Neural cell (in vitro differentiated cells): ENCODE measurements at regions not wholly inside any gene's neighbourhood (a gene's known extent, or its start where the extent isn't known, plus 50 kb on each side); places are given as distances from the start of the nearest gene placed in this dataset.

Experiments
- H2AFZ ChIP-seq: fragments of 200-600, 300-800 bp; sonication (generic), shearing (Covaris generic); 2 replicates; pipeline ENCODE4 v1.6.0; 2014; ENCODE audit warnings: low read depth, mild to moderate bottlenecking, antibody characterized with exemption, low read length, moderate library complexity
- H3F3A ChIP-seq: fragments of 200-600 bp; shearing (Covaris generic); 2 replicates; pipeline ENCODE4 v1.6.1; 2016; ENCODE audit warnings: mild to moderate bottlenecking, moderate library complexity, mixed read lengths, antibody characterized with exemption, low read length; ENCODE audit not compliant: insufficient read depth, poor library complexity, severe bottlenecking
- H3K27ac ChIP-seq: fragments of 200-600, 300-800 bp; sonication (generic), shearing (Covaris generic); 2 replicates; pipeline ENCODE4 v1.5.1; 2014; ENCODE audit warnings: mild to moderate bottlenecking, low read length, moderate library complexity
- H3K27me3 ChIP-seq: fragments of 300-800, 200-600 bp; sonication (generic), shearing (Covaris generic); 2 replicates; pipeline ENCODE4 v1.6.0; 2014; ENCODE audit warnings: mild to moderate bottlenecking, low read depth, low read length, moderate library complexity; ENCODE audit not compliant: insufficient read depth
- H3K36me3 ChIP-seq: fragments of 300-800, 200-600 bp; sonication (generic), shearing (Covaris generic); 2 replicates; pipeline ENCODE4 v1.5.1; 2014; ENCODE audit warnings: mild to moderate bottlenecking, antibody characterized with exemption, low read length, moderate library complexity; ENCODE audit not compliant: insufficient read depth
- H3K4me2 ChIP-seq: fragments of 300-800, 200-600 bp; sonication (generic), shearing (Covaris generic); 2 replicates; pipeline ENCODE4 v1.6.0; 2014; ENCODE audit warnings: mild to moderate bottlenecking, low read length
- H3K4me3 ChIP-seq: fragments of 300-800, 200-600 bp; sonication (generic), shearing (Covaris generic); 2 replicates; pipeline ENCODE4 v1.5.1; 2014; ENCODE audit warnings: mild to moderate bottlenecking, low read length, moderate library complexity
- H3K79me2 ChIP-seq: fragments of 200-600 bp; shearing (Covaris generic); replicated peaks from 2 replicates; pipeline ENCODE4 v1.6.0; 2014; ENCODE audit warnings: mild to moderate bottlenecking, low read length, moderate library complexity; ENCODE audit not compliant: insufficient read depth
- H3K9ac ChIP-seq: fragments of 300-800, 200-600 bp; sonication (generic), shearing (Covaris generic); 2 replicates; pipeline ENCODE4 v1.6.1; 2016; ENCODE audit warnings: mild to moderate bottlenecking, low read length, mixed read lengths
- H3K9me2 ChIP-seq: fragments of 200-600 bp; shearing (Covaris generic); 2 replicates; pipeline ENCODE4 v1.6.1; 2016; ENCODE audit warnings: mild to moderate bottlenecking, low read length, mixed read lengths; ENCODE audit not compliant: insufficient read depth
- H3K9me3 ChIP-seq: fragments of 200-600, 300-800 bp; sonication (generic), shearing (Covaris generic); 2 replicates; pipeline ENCODE4 v1.6.1; 2016; ENCODE audit warnings: mild to moderate bottlenecking, mixed run types, low read length, moderate library complexity, mixed read lengths
- H4K20me1 ChIP-seq: fragments of 200-600 bp; shearing (Covaris generic); 2 replicates; pipeline ENCODE4 v1.6.1; 2016; ENCODE audit warnings: mild to moderate bottlenecking, mixed run types; ENCODE audit not compliant: insufficient read depth
- EP300 ChIP-seq: fragments of 450-650 bp; conservative IDR thresholded peaks from 2 replicates; pipeline ENCODE4 v1.6.1; 2014; ENCODE audit warnings: antibody characterized with exemption, mild to moderate bottlenecking, moderate library complexity; ENCODE audit not compliant: poor library complexity, severe bottlenecking
- EZH2 ChIP-seq: fragments of 200-600, 300-800 bp; shearing (Covaris generic), sonication (generic); IDR thresholded peaks from 2 replicates; pipeline ENCODE4 v1.6.1; 2014; ENCODE audit warnings: antibody characterized with exemption, low read length, borderline replicate concordance, mild to moderate bottlenecking; ENCODE audit not compliant: insufficient read depth, poor library complexity, severe bottlenecking
- MXI1 ChIP-seq: fragments of 450-650 bp; conservative IDR thresholded peaks from 2 replicates; pipeline ENCODE4 v1.6.1; 2014; ENCODE audit warnings: antibody characterized with exemption, mild to moderate bottlenecking; ENCODE audit not compliant: poor library complexity, severe bottlenecking
- POLR2AphosphoS5 ChIP-seq: IDR thresholded peaks from 2 replicates; pipeline ENCODE4 v1.6.1; 2012
- RAD21 ChIP-seq: fragments of 450-650 bp; conservative IDR thresholded peaks from 2 replicates; pipeline ENCODE4 v1.6.1; 2014; ENCODE audit warnings: antibody characterized with exemption, mild to moderate bottlenecking, moderate library complexity
- SMC3 ChIP-seq: fragments of 450-650 bp; conservative IDR thresholded peaks from 2 replicates; pipeline ENCODE4 v1.6.1; 2014; ENCODE audit warnings: antibody characterized with exemption, mild to moderate bottlenecking, moderate library complexity; ENCODE audit not compliant: poor library complexity
- TAF1 ChIP-seq: IDR thresholded peaks from 2 replicates; pipeline ENCODE4 v1.6.1; 2012; ENCODE audit warnings: low read depth
- TF ChIP-seq, protein P1 (sequence below): IDR thresholded peaks from 2 replicates; pipeline ENCODE4 v1.6.1; 2012; ENCODE audit warnings: borderline replicate concordance
- TF ChIP-seq, protein P2 (sequence below): fragments of 450-650 bp; IDR thresholded peaks from 2 replicates; pipeline ENCODE4 v1.5.1; 2014; ENCODE audit warnings: antibody characterized with exemption, mild to moderate bottlenecking, moderate library complexity; ENCODE audit not compliant: poor library complexity, severe bottlenecking

DNA sequence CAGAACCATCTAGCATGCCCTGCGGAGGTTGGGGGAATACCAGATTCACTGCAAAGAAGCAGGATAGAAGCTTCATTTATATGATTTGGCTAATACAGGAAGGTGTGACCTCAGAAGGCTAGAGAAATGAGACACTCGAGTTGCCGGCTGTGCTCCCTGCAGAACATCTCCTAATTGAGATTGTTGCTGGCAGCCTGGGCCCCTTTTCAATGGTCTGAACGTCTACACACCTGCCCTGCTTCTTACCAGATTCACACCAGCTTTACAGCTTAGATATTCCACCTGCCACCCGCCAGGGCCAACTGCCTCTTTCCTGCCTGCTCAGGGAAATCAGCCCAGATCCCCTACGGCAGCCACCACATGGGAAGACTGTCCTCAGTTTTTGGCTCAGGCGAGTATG is 475.3 kb upstream of the AUTS2 start:
- H3K9ac ChIP-seq = no peak overlapping the region

DNA sequence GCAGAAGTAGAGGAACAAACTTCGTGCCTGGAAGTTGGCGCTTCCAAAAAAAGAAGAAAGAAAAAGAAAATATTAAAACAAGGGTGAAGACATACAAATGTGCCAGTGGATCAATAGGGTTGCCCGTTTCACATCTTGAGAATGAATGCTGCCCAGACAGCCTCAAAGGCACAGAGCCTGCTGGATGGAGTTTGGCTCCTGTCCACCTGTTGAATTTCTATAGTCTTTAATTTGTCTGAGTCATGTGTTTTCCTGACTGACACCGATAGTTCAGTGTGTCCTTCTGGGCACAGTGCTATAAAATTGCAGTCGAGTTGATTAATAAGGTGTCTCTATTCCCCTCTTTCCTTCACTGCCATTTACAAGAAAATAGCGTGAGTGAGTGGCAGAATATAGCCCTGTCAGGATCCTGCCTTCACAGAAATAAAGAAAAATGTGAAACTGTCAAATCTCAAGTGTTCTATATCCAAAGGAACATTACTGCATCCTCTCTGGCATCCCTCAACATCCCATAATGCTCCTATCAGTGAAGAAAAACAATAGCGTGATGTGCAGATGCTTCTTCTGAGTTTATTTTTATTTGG is 471.3 kb upstream of the AUTS2 start:
- H3F3A ChIP-seq = no peaks in the 10 kb centered on the region
- no peak overlapping the region for H3K27ac ChIP-seq
- TF ChIP-seq RAD21 (no peak), EZH2 (no peak), TAF1 (no peak), POLR2AphosphoS5 (peak; percentile 53), EP300 (peak; percentile 84), SMC3 (no peak), MXI1 (no peak)
- TF ChIP-seq, protein P1, sequence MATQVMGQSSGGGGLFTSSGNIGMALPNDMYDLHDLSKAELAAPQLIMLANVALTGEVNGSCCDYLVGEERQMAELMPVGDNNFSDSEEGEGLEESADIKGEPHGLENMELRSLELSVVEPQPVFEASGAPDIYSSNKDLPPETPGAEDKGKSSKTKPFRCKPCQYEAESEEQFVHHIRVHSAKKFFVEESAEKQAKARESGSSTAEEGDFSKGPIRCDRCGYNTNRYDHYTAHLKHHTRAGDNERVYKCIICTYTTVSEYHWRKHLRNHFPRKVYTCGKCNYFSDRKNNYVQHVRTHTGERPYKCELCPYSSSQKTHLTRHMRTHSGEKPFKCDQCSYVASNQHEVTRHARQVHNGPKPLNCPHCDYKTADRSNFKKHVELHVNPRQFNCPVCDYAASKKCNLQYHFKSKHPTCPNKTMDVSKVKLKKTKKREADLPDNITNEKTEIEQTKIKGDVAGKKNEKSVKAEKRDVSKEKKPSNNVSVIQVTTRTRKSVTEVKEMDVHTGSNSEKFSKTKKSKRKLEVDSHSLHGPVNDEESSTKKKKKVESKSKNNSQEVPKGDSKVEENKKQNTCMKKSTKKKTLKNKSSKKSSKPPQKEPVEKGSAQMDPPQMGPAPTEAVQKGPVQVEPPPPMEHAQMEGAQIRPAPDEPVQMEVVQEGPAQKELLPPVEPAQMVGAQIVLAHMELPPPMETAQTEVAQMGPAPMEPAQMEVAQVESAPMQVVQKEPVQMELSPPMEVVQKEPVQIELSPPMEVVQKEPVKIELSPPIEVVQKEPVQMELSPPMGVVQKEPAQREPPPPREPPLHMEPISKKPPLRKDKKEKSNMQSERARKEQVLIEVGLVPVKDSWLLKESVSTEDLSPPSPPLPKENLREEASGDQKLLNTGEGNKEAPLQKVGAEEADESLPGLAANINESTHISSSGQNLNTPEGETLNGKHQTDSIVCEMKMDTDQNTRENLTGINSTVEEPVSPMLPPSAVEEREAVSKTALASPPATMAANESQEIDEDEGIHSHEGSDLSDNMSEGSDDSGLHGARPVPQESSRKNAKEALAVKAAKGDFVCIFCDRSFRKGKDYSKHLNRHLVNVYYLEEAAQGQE = peak; percentile 40
- TF ChIP-seq, protein P2, sequence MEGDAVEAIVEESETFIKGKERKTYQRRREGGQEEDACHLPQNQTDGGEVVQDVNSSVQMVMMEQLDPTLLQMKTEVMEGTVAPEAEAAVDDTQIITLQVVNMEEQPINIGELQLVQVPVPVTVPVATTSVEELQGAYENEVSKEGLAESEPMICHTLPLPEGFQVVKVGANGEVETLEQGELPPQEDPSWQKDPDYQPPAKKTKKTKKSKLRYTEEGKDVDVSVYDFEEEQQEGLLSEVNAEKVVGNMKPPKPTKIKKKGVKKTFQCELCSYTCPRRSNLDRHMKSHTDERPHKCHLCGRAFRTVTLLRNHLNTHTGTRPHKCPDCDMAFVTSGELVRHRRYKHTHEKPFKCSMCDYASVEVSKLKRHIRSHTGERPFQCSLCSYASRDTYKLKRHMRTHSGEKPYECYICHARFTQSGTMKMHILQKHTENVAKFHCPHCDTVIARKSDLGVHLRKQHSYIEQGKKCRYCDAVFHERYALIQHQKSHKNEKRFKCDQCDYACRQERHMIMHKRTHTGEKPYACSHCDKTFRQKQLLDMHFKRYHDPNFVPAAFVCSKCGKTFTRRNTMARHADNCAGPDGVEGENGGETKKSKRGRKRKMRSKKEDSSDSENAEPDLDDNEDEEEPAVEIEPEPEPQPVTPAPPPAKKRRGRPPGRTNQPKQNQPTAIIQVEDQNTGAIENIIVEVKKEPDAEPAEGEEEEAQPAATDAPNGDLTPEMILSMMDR = no peak
- no peaks in the 10 kb centered on the region for H3K9me3 ChIP-seq
- H3K9ac ChIP-seq = no peak overlapping the region
- no peaks in the 10 kb centered on the region for H3K79me2 ChIP-seq
- H3K27me3 ChIP-seq = no peaks in the 10 kb centered on the region
- H3K36me3 ChIP-seq = no peaks in the 10 kb centered on the region
- H3K9me2 ChIP-seq = no peaks in the 10 kb centered on the region
- H3K4me3 ChIP-seq = no peak overlapping the region
- H3K4me2 ChIP-seq = no peak overlapping the region
- H2AFZ ChIP-seq = no peak overlapping the region
- H4K20me1 ChIP-seq = no peaks in the 10 kb centered on the region

More for the DNA sequence above, 475.3 kb upstream of the AUTS2 start:
- H3K27me3 ChIP-seq = no peaks in the 10 kb centered on the region
- H3K36me3 ChIP-seq = no peaks in the 10 kb centered on the region
- no peak overlapping the region for H3K4me2 ChIP-seq
- no peaks in the 10 kb centered on the region for H4K20me1 ChIP-seq
- no peaks in the 10 kb centered on the region for H3K79me2 ChIP-seq
- TF ChIP-seq, protein P1 = no peak
- TF ChIP-seq POLR2AphosphoS5 (no peak), EP300 (no peak), TAF1 (no peak), MXI1 (no peak), RAD21 (no peak), EZH2 (no peak)
- H3K27ac ChIP-seq = no peak overlapping the region
- no peaks in the 10 kb centered on the region for H3K9me3 ChIP-seq
- H3K9me2 ChIP-seq = no peaks in the 10 kb centered on the region
- no peaks in the 10 kb centered on the region for H3F3A ChIP-seq
- H3K4me3 ChIP-seq = no peak overlapping the region
- H2AFZ ChIP-seq = no peak overlapping the region
